LNCAP (cell line): ENCODE measurements at regions not wholly inside any gene's neighbourhood (a gene's known extent, or its start where the extent isn't known, plus 50 kb on each side); places are given as distances from the start of the nearest gene placed in this dataset.

ENCODE experiments used
- TF ChIP-seq, protein P1 (sequence below): fragments of 450-650 bp; IDR thresholded peaks from 2 replicates; pipeline ENCODE4 v1.5.1; 2017; ENCODE audit warnings: mild to moderate bottlenecking

DNA sequence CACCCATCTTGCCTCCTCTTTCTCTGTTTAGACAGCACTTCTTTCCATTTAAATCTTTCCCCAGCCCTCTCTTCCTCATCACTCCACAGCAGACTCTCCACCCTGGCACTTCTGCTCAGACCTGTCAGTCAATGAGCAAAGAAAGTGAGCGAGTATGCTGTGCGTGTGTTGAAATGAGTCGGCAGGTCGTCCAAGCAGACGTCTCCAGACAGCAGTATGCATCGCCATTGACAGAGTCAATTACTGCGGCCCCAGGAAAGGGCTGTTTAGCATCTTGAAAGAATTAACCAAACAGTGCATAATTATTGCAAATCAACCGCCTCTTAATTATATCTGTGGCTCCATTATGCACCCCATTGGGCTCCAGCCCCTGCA is 54.8 kb upstream of the KCNG1 start:
- TF ChIP-seq, protein P1, sequence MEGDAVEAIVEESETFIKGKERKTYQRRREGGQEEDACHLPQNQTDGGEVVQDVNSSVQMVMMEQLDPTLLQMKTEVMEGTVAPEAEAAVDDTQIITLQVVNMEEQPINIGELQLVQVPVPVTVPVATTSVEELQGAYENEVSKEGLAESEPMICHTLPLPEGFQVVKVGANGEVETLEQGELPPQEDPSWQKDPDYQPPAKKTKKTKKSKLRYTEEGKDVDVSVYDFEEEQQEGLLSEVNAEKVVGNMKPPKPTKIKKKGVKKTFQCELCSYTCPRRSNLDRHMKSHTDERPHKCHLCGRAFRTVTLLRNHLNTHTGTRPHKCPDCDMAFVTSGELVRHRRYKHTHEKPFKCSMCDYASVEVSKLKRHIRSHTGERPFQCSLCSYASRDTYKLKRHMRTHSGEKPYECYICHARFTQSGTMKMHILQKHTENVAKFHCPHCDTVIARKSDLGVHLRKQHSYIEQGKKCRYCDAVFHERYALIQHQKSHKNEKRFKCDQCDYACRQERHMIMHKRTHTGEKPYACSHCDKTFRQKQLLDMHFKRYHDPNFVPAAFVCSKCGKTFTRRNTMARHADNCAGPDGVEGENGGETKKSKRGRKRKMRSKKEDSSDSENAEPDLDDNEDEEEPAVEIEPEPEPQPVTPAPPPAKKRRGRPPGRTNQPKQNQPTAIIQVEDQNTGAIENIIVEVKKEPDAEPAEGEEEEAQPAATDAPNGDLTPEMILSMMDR: no peak

DNA sequence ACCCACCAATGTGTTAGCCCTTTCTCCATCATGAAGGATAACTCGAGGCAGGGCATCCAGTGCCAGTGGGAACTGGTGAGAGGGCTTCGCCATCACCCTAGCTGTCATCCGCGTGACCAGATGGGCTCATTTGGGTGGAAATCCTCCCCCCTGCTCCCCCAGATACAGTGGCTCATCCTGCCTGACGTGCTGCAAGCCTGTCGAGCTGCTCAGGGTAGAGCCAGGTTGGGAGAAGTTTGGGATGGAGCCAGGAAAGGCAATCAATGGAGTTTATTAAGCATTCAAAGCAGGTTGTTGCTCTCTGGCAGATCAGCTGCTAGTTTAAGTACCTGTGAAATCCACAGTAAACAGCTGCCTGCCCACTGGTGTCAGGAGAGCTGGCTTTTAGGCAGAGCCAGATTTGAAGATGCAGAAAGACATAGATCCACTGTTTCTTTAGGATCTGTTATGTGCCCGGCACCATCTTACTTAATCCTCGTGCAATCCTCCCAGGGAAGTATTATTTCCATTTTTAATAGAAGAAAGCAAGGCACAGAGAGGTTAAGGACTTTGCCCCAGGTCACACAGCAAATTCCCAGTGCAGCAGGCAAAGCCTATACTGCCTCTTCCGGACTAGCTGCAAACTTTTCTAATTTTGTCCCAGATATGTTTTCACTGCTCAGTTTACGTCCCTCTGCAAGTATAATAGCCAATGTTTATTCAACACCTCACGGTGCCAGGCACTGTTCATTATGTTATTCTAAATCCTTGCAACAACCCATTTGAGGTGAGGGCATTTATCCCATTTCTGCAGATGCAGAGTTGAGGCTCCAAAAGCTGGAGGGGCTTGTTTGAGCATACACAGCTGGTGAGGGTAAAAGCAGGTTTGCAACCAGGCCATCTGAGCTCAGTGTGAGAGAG is 54.1 kb upstream of the KCNG1 start:
- TF ChIP-seq, protein P1: no peak

DNA sequence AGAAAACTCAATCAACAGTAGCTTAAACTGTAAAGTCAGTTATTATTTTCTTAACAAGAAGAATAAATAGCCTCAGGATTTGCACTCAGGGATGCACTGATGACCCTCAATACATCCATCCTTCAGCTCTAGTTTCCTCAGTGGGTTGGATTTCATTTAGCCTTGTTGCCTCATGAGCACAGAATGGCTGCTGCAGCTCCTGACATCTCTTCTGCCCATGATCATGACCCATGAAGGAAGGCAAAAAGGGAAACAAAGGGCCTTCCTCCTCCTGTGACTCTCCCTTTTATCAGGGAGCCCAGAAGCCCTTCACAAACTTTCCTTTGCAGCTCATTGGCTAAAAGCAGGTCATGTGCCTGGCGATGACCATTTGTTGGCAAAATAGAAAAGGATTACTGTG is 51.2 kb upstream of the KCNG1 start:
- TF ChIP-seq, protein P1: no peak
